ENCODE measurements at regions not wholly inside any gene's neighbourhood (a gene's known extent, or its start where the extent isn't known, plus 50 kb on each side); places are given as distances from the start of the nearest gene placed in this dataset.

DNA sequence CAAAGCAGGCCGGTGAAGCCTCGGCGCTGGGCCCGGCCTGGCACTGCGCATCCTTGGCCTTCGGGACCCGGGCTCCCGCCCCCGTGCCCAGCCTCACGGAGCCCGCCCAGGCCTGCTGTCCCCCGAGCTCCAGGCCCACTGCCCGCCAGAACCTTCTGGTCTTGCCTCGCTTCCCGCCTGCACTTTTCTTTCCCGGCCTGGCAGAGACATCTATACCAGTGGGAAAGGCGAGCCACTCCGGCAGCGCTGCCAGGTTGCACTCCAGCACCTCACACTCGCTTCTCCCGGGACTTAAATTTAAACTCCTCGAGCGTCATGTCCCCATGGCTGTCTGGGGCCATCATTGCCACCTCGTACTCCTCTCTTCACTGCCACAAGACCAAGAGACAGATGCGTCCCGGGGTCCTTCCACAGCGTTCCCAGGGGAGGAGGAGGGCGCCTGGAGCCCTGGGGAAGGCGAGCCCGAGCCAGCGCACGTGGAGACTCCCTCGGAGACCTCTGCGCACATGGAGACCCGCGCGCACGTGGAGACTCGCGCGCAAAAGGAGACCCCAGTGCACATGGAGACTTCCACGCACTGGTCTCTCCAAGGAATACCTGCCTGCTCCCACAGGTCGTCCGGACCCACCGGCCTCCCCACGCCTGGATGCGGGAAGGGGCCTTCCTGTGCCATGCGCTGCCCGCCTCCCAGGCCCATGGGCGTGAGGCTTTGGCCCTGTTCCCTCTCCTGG, 253.1 kb upstream of the SALL3 start:
- no peak for DNase-seq (ENCODE audit: extremely low spot score)
- ChIA-PET POLR2A (no interaction called here), CTCF (no interaction called here)
- TF ChIP-seq TARDBP (IDR thresholded peaks at IDR 0.05): no peak
- TF ChIP-seq ARNT (IDR thresholded peaks at IDR 0.05): no peak
- no peak for TF ChIP-seq SP1 (IDR thresholded peaks at IDR 0.05)
- TF ChIP-seq FOXM1 (IDR thresholded peaks at IDR 0.05; ENCODE audit: borderline replicate concordance): no peak
- TF ChIP-seq ZNF384 (IDR thresholded peaks at IDR 0.05): no peak
- TF ChIP-seq CTBP1 (IDR thresholded peaks at IDR 0.05; ENCODE audit: borderline replicate concordance): no peak
- TF ChIP-seq BHLHE40 (IDR thresholded peaks at IDR 0.05; ENCODE audit: borderline replicate concordance): no peak
- TF ChIP-seq, protein P1, sequence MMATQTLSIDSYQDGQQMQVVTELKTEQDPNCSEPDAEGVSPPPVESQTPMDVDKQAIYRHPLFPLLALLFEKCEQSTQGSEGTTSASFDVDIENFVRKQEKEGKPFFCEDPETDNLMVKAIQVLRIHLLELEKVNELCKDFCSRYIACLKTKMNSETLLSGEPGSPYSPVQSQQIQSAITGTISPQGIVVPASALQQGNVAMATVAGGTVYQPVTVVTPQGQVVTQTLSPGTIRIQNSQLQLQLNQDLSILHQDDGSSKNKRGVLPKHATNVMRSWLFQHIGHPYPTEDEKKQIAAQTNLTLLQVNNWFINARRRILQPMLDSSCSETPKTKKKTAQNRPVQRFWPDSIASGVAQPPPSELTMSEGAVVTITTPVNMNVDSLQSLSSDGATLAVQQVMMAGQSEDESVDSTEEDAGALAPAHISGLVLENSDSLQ (IDR thresholded peaks at IDR 0.05): no peak
- no peak for TF ChIP-seq ELF4 (IDR thresholded peaks at IDR 0.05)
- TF ChIP-seq L3MBTL2 (conservative IDR thresholded peaks at IDR 0.05): no peak
- TF ChIP-seq LEF1 (IDR thresholded peaks at IDR 0.05; ENCODE audit: borderline replicate concordance): no peak

DNA sequence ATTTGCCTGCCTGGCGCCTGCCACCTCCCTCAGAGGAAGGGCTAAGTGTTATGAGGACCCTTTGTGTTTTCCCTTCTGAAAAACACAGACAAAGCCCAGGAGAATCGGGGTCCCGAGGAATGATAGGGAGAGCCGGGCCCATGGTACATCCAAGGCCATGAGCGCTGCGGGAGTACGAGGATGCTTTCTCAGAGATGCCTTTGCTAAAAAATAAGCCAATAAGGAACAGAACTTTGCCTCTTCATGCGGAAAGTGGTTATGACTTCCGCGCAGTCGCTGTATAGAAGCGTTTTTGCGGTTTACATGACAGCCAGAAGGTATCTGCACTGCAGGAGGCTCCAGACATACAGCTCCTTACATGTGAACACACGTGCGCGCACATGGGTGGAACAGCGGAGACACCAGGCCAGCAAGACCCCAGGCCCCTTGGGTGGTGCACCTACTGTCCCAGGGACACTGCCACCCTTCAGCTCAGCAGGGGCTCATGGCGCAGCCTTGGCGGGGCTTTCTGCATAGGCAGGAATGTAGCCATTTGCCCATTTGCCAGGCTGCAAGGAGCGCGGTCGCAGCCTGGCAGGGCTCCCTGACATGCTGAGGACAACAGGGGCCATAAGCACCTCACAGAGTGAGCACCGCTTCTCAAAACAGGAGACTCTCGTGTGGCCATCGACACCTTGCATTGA, 252.4 kb upstream of the SALL3 start:
- ChIA-PET CTCF (no interaction called here), POLR2A (no interaction called here)
- no peak for TF ChIP-seq NFRKB (IDR thresholded peaks at IDR 0.05)
- no peak for TF ChIP-seq ZNF384 (IDR thresholded peaks at IDR 0.05)
- TF ChIP-seq, protein P1 (IDR thresholded peaks at IDR 0.05): no peak
- no peak for TF ChIP-seq HDGF (IDR thresholded peaks at IDR 0.05; ENCODE audit: borderline replicate concordance)
- TF ChIP-seq LEF1 (IDR thresholded peaks at IDR 0.05; ENCODE audit: borderline replicate concordance): no peak
- no peak for TF ChIP-seq ELF4 (IDR thresholded peaks at IDR 0.05)
- TF ChIP-seq TARDBP (IDR thresholded peaks at IDR 0.05): no peak
- TF ChIP-seq FOXA1 (IDR thresholded peaks at IDR 0.05): no peak
- TF ChIP-seq SUZ12 (IDR thresholded peaks at IDR 0.05): no peak
- no peak for TF ChIP-seq L3MBTL2 (conservative IDR thresholded peaks at IDR 0.05)
- TF ChIP-seq CTBP1 (IDR thresholded peaks at IDR 0.05; ENCODE audit: borderline replicate concordance): no peak
- TF ChIP-seq FOXM1 (IDR thresholded peaks at IDR 0.05; ENCODE audit: borderline replicate concordance): no peak
- TF ChIP-seq ARNT (IDR thresholded peaks at IDR 0.05): no peak
- TF ChIP-seq FOXK2 (IDR thresholded peaks at IDR 0.05): no peak
- DNase-seq (ENCODE audit: extremely low spot score): no peak

DNA sequence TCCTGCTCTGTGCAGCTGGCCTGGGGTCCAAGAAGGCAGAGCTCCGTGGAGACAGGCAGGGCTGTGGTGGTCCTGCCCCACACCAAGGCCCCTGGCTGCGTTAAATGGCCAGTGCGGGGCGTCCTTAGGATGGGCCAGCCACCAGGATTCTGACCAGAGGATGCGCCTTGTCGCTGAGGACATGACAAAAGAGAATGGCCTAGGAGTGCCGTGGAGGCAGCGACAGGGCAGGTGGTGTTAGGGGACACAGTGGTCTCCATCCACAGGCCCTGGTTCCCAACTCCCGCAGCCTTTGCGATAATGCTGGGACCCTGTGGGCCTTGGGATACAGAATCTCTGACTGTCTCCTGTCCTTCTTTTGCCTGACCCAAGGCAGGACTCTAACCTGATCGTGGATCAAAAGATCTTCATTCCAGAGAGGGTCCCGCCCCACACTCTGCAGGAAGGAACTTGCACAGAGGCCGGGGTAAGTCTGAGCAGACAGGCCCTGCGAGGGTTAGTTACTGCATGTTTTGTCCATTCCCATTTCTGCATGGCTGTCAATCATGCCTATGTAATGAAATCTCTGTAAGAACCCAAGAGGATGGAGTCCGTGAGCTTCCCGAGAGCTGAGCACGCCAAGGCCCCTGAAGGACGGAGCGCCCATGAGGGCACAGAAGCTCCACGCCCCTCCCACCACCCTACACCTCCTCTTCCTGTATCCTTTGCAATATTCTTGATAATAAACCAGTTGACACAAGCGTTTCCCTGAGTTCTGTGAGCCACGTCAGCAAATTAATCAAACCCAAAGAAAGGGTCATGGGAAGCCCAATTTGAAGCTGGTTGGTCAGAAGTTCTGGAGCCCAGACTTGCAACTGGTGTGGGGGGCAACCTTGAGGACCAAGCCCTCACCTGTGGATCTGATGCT, 251.5 kb upstream of the SALL3 start:
- POLR2A ChIA-PET: no interaction called here
- no peak for DNase-seq (ENCODE audit: extremely low spot score)
- TF ChIP-seq FOXK2 (IDR thresholded peaks at IDR 0.05) (no peak), BHLHE40 (IDR thresholded peaks at IDR 0.05; ENCODE audit: borderline replicate concordance) (no peak), ELF4 (IDR thresholded peaks at IDR 0.05) (no peak), HDGF (IDR thresholded peaks at IDR 0.05; ENCODE audit: borderline replicate concordance) (no peak)
- CTCF ChIA-PET: no interaction called here

DNA sequence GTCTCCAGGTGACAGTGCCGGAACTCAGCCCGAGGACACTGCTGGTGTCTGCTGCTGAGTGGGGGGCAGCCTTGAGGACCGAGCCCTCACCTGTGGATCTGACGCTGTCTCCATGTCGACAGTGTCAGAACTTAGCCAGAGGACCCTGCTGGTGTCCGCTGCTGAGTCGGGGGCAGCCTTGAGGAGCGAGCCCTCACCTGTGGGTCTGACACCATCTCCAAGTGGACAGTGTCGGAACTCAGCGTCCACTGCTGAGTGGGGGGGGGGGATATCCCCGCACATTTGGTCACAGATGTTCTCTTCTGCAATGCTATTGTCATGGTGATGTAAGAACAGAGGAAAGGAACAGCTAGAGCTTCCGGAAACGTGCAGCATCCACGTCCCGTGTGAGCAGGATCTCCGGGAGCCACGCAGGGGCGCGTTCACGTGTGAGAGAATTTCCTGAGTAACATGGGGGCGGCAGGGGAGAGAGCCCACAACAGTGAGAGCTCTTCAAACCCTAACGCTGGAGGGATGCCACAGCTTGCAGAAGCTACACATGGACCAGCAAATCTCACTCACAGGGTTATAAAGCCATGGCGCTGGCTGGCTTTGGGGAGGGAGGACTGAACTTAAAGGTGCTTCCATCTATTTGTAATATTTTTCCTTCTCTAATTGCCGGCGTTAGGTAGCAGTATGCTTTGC, 250.7 kb upstream of the SALL3 start:
- ChIA-PET CTCF (no interaction called here), POLR2A (no interaction called here)
- DNase-seq (ENCODE audit: extremely low spot score): no peak
- no peak for TF ChIP-seq BHLHE40 (IDR thresholded peaks at IDR 0.05; ENCODE audit: borderline replicate concordance)
- TF ChIP-seq SUZ12 (IDR thresholded peaks at IDR 0.05): no peak
- TF ChIP-seq SP1 (IDR thresholded peaks at IDR 0.05): no peak
- TF ChIP-seq ZNF384 (IDR thresholded peaks at IDR 0.05): no peak

DNA sequence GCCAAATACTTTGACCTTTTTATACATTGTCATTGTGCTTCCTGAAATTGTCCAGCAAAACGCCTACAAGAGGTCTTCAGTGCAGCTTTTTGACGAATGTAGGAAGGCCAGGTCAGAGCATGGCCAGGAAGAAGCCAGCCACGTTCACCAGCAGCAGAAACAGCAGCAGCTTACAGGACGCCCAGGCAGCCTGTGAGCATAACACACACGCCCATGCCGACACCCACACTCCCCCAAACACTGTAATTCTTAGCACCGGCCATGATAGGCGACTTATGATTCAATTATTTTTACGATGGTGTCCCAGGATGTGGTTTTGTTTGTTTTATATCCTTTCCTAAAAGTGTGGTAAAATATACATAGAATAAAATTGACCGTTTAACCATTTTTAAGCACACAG, 249.1 kb upstream of the SALL3 start:
- TF ChIP-seq ARNT (IDR thresholded peaks at IDR 0.05) (no peak), FOXK2 (IDR thresholded peaks at IDR 0.05) (no peak), ZNF384 (IDR thresholded peaks at IDR 0.05) (no peak), SP1 (IDR thresholded peaks at IDR 0.05) (no peak), BHLHE40 (IDR thresholded peaks at IDR 0.05; ENCODE audit: borderline replicate concordance) (no peak), LEF1 (IDR thresholded peaks at IDR 0.05; ENCODE audit: borderline replicate concordance) (no peak), FOXM1 (IDR thresholded peaks at IDR 0.05; ENCODE audit: borderline replicate concordance) (no peak), CTBP1 (IDR thresholded peaks at IDR 0.05; ENCODE audit: borderline replicate concordance) (no peak), HDGF (IDR thresholded peaks at IDR 0.05; ENCODE audit: borderline replicate concordance) (no peak), ELF4 (IDR thresholded peaks at IDR 0.05) (no peak), TARDBP (IDR thresholded peaks at IDR 0.05) (no peak), FOXA1 (IDR thresholded peaks at IDR 0.05) (no peak), SUZ12 (IDR thresholded peaks at IDR 0.05) (no peak), NFRKB (IDR thresholded peaks at IDR 0.05) (no peak), L3MBTL2 (conservative IDR thresholded peaks at IDR 0.05) (no peak)
- TF ChIP-seq, protein P1 (IDR thresholded peaks at IDR 0.05): no peak
- ChIA-PET CTCF (no interaction called here), POLR2A (no interaction called here)
- no peak for DNase-seq (ENCODE audit: extremely low spot score)
